Left renal pelvis (tissue), 4 donors: ENCODE measurements at regions not wholly inside any gene's neighbourhood (a gene's known extent, or its start where the extent isn't known, plus 50 kb on each side); places are given as distances from the start of the nearest gene placed in this dataset.
"Not testable (repeated sequence)": the region's sequence is repeated elsewhere in the genome, so short reads cannot be mapped to it uniquely, and the experiment has no call there.

Experiments
- DNase-seq, 4 donors: peaks; one replicate each; pipeline ENCODE4 v3.0.0-alpha.2; 2013; ENCODE audit warnings: low read depth in 4 of 4, low spot score in 3 of 4

DNA sequence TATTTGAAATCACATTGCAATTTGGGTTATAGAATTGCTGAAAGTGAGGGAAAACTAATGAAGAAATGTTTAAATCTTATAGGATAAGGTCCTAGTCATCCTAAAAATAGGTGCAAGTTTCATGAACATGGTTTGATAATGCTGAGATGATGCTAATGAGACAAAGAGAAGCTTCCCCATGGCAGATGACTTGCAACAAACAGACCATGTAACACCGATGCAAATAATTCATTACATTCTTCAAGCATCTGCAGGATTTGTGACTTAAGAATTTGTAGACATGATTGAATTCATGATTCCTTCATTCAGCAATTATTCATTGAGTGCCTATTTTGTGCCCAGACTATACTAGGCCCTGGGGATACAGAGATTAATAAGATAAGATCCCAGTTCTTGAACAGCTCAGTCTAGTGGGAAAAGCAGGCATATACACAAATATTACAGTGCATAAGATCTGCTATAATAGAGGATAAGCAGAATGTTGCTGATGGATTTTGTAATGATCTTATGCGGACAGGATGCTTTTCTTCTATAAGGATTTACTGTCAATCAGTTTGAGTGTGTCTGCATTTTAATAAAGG is 367.9 kb upstream of the GBE1 start:
- no peak for DNase-seq

DNA sequence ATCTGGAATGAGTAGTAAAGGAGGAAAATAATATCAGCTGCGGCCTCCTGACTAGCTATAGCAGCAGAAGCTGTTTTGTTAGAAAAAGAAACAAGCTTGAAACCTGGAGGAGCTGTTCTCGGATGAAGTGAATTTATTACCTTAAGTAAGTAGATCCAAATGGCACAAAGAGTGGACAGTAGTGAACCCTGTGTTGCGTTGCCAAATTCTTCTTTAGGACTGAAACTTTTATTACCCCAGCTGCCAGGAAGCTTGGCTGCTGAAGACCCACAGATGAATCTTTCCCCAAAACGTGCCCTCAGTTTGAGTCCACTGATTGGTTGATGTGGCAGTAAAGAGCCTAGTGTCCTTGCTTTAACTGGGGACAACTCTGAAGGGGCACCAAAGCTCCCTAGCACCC is 366.8 kb upstream of the GBE1 start:
- DNase-seq = no peak

GRCh38 chr3:82122554-82123345 is 361.3 kb upstream of the GBE1 start:
- DNase-seq = no peak

GRCh38 chr3:82114589-82114988 is 353.1 kb upstream of the GBE1 start:
- DNase-seq = no peak

DNA sequence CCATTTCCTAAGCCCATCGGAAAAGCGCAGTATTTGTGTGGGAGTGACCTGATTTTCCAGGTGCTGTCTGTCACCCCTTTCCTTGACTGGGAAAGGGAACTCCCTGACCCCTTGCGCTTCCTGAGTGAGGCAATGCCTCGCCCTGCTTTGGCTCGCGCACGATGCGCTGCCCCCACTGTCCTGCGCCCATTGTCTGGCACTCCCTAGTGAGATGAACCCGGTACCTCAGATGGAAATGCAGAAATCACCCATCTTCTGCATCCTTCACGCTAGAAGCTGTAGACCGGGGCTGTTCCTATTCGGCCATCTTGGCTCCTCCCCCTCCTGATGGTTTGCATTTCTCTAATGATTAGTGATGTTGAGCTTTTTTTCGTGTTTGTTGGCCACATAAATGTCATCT is 349.3 kb upstream of the GBE1 start:
- not testable (repeated sequence) for DNase-seq

DNA sequence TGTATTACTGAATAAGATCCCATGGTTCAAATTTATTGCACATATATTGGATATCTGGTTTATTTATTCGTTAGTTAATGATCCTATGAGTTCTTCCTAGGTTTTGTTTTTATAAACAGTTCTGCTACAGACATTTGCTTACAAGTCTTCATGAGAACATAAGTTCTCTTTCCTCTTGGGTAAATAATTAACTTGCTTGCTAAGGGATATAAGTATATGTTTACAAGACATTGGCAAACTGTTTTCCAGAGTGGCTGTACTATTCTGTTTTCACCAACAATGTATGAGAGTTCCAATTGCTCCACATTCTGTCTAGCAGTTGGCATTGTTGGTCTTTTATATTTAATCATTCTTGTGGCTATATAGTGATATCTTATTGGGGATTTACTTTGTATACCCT is 341.8 kb upstream of the GBE1 start:
- DNase-seq = no peak

DNA sequence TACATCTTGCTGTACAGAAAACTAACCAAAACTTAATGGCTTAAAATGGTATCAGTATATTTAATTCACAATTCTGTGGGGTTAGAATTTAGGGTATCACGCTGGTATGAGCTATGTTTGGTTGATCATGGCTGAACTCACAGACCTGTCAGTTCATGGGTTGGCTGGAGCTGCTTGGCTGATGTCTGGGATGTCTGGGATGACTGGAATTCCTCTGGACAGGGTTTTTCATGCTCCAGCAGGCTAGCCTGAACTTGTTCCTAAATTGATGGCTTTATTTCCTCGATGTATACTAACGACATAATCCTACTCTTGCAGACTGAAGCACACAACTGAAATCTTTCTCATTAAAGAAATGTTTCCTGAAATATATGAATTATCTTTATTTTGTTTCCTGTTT is 338.9 kb upstream of the GBE1 start:
- DNase-seq = no peak

DNA sequence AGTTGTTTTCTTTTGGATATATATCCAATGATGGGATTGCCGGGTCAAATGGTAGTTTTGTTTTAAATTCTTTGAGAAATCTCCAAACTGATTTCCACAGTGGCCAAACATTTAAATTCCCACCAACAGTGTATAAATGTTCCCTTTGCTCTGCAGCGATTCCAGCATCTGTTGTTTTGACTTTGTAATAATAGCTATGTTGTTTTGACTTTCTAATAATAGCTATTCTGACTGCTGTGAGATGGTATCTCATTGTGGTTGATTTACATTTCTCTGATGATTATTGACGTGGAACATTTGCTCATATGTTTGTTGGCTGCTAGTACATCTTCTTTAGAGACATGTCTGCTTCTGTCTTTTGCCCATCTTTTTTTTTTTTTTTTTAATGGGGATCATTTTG is 332.2 kb upstream of the GBE1 start:
- no peak for DNase-seq

- DNase-seq = no peak
Measured at GRCh38 chr3:82088749-82089148, 327.3 kb upstream of the GBE1 start.

GRCh38 chr3:82087958-82088357 is 326.5 kb upstream of the GBE1 start:
- DNase-seq = no peak

- no peak for DNase-seq
Measured at GRCh38 chr3:82085851-82086475, 324.5 kb upstream of the GBE1 start.

- DNase-seq = no peak
Measured at GRCh38 chr3:82085356-82085755, 323.9 kb upstream of the GBE1 start.

DNA sequence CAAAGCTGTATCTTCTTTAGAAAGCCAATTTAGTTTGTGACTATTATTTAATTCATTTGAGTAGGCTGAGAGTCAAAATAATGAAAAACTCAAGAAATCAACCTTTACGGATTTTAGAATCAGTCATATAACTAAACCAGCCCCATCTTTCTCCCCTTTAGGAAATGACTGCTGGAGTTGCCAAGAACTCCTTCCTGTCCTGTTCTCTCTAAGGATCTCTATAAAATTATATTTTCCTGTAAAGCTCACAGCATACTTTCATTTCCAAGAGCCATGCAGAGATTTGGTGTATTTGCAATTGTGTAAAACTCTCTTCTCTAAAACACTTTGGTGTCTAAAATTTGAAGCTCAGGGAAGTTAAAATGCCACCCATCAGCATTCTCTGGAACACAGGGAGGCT is 323.4 kb upstream of the GBE1 start:
- DNase-seq = no peak

DNA sequence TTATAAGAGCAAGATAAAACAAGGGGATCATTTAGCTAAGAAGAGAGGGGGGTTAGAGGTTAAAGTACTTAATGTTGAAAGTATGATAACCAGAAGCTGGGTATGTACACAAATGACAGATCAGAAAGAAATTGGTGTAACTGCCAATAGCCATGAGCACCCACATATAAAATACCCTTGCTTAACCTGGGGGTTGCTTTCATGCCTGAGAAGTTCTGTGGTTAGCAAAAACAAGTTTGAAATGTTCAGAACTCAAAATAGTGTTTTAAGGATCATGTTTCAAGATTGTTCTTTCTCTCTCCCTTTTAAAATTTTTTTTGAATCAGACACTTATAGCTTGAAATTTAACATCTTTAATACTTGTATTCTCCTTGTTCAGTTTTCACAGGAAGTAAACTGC is 321.4 kb upstream of the GBE1 start:
- no peak for DNase-seq

DNA sequence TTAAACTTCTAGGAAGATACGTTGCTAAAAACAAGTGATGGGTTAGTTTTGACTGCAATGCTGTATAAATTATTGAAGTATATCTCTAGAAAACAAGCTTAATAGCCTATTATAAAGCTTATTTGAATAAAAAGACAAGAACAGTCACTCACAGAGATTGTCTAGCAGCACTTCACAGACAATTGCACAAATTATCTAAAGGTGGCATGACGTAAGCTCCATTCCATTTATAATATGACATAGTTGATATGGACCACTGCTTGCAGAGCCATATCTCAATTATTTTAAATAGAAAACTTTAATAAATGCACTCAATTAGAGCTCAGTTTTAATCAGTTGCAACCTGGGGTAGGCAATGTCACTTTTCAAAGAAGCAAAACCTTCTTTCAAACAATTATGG is 319.9 kb upstream of the GBE1 start:
- DNase-seq = no peak

DNA sequence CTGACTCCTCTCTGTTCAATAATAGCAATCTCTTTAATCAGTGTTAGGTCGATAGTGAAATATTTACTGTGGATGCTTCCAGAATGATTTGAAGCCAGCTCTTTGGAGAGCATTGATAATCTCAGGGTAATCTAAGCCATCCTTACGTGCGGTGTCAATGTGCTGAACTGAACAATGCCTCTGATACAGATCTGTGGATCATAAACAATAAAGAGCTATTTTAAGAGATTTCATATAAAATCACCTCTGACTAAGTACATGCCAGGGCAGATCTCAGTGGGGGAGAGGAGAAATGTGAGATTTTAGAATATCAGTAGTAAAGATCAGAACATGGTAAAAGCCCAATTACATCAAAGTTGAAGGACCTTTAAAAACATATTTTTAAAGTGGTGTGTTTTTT is 319.3 kb upstream of the GBE1 start:
- no peak for DNase-seq

DNA sequence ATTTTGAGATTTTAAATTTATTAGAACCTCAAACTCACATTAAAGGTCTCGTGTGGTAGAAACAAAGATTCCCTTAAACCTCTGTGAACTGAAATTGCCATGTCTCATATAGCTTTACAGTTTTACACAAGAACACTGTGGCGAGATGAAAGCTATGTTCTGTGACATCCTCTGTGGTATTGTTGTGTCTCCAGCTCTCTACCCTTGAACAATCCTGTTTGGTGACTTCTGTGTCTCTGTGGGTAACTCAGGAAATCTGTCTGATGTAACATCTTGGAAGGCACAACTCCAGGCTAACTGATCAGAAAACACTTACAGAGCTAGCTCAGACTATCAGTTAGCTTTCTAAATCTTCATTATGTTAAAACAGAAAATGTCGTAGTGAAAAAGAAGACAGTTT is 318.8 kb upstream of the GBE1 start:
- DNase-seq = no peak

GRCh38 chr3:82079335-82079890 is 318.0 kb upstream of the GBE1 start:
- no peak for DNase-seq

DNA sequence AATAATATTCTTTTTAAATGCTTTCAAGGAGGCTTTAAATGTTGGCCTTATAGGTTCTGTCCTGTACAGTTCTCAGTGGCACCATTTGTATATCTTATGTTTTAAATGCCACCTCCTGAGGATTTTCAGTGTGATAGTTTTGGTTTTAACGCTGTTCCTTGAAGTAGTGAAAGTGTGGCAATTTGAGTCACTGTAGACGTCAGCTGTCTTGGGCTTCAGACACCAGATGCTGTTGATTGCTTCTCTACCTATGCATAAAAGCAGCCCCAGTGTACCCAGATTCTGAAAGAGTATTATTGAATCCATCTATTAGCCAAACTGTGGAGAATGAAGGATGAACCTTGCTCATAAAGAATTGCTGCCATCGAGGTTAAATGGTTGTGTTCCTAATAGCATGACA is 316.8 kb upstream of the GBE1 start:
- no peak for DNase-seq

DNA sequence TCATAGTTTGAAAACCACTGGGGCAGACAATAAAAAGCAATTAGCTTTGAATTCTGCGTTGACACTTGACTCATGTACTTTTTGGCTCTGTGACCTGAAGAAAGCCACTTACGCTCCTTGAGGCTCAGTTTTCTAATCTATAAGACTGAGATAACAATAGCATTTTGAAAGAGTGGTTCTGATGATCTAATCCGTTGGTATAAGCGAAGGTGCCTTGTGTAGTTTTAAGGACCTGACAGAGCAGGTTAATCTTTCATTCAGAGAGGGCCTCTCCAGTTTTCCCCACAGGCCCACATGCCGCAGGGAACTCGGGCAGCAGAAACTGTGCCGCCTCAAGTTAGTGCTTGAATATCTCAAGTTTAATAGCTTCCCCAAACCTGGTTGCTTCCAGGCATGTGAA is 306.0 kb upstream of the GBE1 start:
- no peak for DNase-seq

DNA sequence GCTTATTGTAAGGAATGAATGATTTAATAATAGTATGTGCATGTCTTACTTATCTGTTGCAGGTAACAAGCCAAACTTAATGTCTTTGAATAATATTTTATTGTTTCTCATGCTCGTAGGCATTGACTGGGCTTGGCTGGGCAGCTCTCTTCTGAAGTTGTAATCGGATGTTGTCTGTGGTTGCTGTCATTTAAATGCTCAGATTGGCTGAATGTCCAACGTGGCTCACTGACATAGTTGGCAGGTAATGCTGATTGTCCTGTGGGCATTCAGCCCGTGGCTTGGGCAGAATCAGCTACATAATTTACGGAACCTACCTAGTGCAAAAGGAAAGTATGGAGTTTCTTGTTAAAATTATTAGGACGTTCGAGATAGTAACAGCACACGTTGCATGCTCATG is 297.4 kb upstream of the GBE1 start:
- DNase-seq = no peak

DNA sequence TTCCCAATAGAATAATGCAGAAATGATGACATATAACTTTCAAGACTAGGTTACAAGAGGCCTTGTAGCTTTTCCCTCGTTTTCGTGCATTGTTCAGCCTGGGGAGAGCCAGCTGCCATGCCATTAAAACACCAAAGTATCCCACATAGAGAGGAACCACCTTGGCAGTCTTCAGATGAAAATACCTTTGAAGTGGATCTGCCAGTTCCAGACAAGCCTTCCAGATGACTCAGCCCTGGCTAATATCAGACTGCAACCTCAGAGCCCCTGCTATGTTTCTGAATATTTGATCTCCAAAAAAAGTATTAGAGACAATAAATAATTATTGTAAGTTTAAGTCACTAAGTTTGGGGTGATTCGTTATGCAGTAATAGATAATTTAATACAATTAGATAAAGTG is 294.3 kb upstream of the GBE1 start:
- no peak for DNase-seq
